NCI-H2171 treated with DMSO at 0.1 percent for 48 hours (cell line): ENCODE measurements at regions not wholly inside any gene's neighbourhood (a gene's known extent, or its start where the extent isn't known, plus 50 kb on each side); places are given as distances from the start of the nearest gene placed in this dataset.
"Not testable (repeated sequence)": the region's sequence is repeated elsewhere in the genome, so short reads cannot be mapped to it uniquely, and the experiment has no call there.

Experiments used
- DNase-seq: peaks from one replicate; lab custom pipeline; 2025; lab: John Stamatoyannopoulos, UW

DNA sequence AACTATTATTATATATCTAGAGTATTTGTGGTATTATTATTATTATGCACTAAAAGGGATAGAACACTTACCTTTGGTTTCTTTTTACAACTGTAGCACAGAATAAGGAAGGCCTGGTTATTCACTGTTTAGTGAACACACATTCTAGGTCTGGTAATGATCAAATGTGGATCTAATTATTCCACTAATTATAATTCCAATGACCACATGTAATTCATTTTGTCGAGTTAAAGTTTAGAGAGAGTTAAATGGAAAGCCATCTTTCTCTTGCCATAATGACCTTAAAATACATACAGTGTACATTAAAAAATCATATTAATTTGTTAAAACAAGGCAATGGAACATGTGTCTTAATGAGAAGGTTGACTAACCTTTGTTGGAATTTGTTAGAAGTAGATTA, 147.8 kb downstream of the SEM1 start:
- DNase-seq, result no peak

DNA sequence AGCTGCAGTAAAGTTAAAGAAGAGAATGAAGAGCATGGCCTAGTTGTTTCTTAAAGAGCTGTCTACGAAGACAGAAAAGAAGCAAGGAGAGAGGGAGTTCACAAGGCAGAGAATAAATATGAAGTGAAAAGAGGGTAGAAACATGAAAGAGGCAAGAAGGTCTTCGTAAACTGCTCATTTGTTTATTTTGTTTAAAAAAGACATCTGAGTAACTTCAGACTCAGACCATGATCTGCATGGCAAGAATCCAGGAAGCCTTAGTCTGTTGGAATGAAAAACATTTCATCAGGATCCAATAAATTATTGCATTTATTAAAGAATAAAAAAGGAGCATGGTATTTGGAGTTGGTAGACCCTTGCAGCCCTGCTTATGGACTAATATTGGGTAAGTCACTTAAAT, 151.1 kb downstream of the SEM1 start:
- no peak for DNase-seq

DNA sequence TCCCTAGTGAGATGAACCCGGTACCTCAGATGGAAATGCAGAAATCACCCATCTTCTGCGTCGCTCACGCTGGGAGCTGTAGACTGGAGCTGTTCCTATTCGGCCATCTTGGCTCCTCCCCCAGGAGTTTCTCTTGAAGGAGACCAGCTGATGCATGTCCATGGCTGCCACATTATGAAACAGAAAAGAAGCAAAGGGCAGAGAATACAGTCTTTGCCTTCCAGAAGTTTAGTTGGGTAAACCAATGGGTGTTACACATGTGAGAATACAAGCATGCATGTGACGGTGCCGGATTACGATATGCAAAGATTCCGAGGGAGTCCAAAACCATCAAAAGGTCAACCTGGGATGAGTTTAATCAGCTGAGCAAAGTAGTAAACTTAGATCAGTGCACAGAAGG, 151.6 kb downstream of the SEM1 start:
- DNase-seq, result no peak

DNA sequence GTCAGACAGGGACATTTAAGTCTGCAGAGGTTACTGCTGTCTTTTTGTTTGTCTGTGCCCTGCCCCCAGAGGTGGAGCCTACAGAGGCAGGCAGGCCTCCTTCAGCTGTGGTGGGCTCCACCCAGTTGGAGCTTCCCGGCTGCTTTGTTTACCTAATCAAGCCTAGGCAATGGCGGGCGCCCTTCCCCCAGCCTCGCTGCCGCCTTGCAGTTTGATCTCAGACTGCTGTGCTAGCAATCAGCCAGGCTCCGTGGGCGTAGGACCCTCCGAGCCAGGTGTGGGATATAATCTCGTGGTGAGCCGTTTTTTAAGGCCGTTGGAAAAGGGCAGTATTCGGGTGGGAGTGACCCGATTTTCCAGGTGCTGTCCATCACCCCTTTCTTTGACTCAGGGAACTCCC, 152.0 kb downstream of the SEM1 start:
- DNase-seq, result not testable (repeated sequence)

DNA sequence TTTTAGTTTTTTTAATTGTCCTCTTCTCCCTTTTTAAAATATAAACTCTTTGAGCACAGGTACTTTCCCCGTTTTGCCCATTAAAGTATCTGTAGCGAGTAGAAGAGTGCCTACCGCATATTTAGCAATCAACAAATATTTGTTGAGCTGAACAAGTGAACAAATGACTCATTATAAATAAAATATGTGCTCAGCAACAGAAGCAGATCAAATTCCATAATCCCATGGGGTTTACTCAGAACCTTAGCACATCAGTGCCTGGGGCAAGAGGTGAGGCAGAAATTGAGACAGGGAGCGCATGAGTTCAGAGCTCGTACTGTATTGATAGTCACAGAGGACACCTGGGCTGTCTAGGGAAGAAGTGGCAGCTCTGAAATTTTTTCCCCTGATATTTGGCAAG, 161.0 kb downstream of the SEM1 start:
- peak; percentile 85 for DNase-seq

DNA sequence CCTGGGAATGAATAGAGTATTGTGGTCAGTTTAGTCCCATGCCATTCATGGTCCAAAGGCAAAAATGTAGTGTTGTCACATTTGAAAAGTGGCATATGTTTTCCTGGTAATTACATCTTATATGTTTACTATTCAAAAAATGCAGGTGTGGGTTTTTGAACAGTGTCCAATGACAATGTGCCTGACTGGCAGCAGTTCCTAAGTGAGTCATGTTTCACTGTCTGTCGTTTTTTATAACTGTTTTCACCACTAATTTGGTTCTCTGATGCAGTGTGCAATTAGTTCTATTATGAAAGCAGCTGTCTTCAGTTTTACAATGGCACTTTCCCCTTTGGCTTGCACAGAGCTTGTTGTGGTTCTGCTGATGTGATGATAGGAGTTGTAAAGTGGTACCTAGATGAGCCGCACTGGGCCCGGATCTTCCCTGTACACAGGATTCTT, 162.3 kb downstream of the SEM1 start:
- DNase-seq, result peak; percentile 88

DNA sequence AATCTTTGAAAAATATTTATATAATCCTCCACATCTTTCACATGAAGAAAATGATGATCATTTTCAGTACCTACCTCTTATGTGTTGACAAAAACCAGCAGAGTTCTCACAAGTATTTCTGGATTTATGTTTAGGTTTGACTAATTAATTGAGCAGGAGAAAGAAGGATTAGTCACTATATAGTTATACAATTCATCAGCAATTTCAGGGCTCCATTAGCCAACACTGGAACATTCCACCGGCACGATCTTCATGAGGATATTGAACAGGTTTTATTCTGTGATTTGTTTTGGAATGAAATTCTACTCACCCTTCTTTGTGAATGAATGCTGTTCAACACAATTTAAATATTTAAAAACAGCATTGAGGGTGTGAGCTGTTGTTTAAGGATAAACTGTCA, 163.2 kb downstream of the SEM1 start:
- no peak for DNase-seq

DNA sequence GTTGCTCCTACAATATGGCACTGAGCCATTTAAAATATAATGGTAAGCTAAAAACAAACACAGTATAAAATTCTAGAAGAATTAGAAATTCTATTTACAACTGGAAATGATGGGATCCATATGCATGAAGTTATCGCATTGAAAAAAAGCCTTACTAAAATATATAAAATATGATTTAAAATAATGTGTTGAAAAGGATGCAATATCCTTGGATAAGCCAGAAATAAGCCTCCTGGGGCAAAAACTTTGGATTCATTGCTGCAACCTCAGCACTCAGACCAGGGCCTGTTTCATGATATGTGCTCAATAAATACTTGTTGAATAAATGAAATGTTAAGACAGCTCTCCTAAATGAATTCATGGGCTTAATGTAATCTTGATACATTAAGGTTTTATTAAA, 170.2 kb downstream of the SEM1 start:
- no peak for DNase-seq

DNA sequence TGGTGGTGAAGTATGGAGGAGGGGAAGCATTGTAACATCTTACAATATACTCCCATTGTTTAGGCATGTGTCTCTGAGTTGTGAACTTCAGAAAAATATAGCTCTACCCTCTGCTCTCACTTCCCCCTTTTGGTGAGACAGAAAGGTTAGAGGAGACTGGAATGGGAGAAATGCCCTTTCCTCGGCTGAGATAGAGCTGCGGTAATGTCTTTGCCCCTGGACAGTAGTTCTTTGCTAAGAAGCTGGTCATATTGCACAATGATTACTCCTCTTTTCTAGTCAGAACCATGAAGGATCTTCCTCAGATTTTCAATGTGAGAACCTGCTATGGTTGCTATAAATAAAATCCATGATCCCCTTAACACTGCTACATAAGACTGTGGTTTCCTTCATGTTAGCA, 171.0 kb downstream of the SEM1 start:
- no peak for DNase-seq

DNA sequence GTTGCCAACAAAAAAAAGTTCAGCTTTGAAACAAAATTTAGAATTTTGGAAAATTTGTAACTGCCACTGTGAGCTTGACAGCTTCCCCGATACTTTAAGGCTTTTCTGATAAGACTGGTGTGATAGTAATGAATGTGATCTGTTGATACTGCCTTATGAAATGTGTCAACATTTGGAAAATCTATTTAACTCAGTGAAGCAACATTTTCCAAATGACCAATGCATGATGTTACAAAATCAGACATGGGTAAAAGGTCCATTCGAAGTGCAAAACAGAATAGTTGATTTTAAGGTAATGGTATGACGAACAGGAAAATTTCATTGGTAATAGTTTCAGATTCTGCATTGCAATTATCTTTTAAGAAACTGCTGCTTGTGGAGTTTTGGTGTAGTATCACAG, 175.4 kb downstream of the SEM1 start:
- no peak for DNase-seq

DNA sequence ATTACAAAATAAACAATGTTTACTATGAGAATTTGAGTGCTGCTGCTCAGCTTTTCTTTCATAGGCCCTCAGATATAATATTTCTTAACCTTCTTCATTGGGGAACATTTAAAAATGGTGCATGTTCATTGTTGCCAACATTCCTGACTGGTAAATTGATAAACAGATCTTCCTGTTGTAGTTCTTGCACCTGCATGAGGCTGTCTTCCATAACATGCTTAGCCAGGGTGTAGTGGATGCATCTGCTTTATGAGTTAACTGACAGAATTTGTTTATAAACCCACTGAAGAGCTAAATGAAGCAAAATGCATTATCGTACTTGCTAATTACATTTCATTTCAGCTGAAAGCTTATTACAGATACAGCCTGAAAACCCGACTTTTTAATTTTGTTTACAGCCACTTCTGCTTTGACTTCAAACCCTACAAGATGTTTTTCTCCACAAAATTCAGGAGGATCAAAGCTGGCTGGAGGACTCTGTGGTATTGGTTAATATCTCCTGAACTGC, 177.2 kb downstream of the SEM1 start:
- DNase-seq, result no peak

DNA sequence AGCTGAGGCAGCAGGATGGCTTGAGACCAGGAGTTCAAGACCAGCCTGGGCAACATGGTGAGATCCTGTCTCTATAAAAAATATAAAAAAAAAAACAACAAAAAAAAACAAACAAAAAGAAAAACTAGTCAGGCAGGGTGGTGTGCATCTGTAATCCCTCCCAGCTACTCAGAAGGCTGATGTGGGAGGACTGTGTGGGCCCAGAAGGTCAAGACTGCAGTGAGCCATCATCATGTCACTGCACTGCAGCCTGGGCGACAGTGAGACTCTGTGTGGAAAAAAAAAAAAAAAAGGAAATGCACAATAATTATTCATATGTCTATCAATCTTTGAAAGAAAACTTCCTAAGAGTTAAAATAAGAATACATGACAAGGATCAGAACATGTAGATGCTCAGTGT, 178.3 kb downstream of the SEM1 start:
- DNase-seq, result no peak

DNA sequence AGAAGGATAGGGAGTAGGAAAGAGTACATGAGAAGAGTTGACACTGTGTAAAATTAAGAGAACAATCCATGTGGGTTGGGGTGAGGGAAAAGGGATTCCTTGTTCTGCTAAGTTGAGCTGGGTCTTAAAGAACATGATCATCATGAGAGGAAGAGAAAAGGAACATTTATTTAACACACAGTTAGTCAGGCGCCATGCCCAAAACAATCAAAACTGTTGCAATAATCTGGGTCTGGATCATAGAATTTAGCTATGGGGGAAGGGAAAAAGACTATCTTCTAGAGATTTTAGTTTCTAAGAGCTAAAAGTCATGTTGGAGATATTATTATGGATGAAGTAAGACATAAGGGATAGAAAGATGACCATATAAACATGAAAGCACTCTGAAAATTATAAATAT, 178.9 kb downstream of the SEM1 start:
- DNase-seq, result no peak

DNA sequence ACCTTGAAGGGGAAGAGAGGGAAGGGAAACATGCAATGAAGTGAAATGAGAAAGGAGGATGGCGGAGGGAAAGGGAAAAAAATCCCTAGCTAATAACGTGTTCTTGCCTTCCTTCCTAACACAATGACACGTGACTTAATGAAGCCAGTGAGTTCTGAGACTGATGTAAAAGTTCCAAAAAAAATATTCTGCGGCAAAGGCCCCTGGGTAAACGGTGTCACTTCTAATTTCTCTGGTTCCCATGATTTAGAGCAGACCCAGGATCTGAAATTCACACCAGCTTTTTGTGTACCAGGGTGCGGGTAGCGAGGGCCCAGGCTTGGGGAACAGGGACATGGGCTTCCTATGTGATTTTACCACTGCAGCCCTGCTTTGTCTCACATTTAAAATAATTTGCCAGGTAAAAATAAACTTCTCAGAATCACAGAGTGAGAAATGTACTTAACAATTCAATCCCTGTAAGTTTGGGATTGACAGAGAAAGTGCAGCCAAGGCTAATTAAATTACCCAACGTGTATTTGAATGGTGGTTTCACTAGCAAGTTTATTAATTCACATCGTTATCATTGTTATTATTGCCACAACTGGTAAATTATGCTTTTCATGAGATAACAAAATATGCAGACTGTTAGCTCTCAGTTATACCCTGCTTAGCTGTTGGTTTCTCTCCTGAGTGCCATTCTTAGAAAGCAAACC, 182.4 kb downstream of the SEM1 start:
- no peak for DNase-seq

DNA sequence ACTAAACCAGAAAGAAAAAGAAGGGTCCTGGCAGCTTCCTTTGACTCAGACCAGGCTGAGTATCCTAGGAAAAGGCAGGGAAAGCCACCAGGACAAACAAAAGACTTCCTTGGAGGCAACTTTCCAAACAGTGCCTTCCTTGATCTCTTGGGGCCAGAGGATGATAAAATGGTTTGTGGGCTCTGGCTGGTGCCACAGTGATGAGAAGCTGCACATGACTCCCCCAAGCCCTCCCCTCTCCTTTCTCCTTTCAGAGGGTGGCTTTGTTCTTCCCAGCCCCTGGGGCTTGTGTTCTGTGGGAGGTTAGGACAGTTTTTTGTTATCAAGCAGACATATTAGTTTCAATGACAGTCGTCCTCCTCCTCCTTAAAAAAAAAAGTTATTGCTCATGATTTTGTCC, 183.2 kb downstream of the SEM1 start:
- DNase-seq, result no peak

DNA sequence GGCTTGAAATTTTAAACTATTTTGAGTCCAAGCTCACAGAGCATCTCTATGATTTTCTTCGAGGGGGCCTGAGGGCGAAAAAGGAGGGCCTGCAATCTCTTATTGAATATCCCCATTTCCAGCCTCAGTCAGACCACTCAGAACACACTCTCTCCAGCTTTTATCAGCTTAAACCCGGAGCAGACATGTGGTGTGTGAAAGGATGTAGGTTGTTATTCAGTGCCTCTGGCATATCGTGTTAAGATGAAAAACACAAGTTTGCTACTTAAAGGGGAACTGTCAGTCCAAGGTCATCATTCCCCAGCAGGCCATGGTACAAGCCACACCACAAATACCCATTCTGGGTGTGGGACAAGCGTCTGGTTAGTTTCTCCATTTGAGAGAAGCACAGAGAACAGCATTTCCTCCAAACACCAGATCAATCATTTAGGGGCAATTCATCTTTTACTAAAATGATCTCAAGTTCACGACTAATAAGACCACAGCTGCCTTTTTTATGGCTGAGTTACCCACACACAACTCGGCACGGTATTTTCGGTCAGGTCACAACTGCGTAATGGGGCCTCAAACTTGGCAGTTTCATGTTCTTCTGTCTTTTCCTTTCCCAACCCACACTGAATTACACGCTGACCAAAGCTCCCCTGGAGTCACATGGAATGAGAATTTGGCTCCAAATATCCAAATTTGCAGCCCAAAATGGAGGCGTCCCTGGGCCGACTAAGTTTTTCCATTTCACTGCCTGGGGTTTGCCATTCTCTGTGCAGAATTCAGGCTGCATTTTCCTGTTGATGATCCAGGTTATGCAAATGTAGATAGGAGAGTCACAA, 188.4 kb downstream of the SEM1 start:
- no peak for DNase-seq

DNA sequence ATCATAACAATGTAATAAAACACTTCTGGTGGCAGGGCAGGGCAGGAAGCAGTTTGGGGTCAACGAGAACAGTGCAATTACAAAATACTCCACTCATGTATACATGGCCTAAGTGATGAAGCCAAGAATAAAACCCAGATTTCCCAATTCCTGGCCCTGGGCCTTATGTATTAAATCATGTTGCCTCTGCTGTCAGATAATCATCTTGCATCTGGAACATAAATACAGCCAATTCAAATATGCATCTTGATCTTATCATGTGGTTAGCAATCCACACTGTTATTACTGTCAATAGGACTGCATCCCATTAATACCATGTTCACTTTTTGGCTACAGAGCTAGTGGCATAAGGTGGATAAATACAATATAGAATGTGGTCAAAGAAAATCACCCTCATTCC, 186.5 kb upstream of the SLC25A13 start:
- peak; percentile 48 for DNase-seq

DNA sequence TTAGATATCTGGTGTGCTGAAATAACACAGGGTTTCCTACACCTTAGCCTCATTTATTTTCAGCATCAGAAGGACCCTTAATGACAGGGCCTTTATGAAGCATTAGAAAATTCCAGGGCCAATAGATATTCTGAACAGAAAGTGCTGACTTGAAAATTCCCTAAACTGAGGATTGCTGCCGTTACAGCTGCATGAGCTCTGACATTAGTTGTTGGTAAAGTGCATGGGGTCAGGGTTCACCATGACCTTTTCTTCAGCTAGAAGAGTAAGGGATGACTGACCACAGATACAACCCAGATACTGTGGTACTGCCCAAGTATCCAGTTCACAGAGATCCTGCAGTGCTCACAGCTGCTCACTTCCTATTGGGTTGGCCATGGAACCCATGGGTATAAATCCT, 181.7 kb upstream of the SLC25A13 start:
- DNase-seq, result no peak

DNA sequence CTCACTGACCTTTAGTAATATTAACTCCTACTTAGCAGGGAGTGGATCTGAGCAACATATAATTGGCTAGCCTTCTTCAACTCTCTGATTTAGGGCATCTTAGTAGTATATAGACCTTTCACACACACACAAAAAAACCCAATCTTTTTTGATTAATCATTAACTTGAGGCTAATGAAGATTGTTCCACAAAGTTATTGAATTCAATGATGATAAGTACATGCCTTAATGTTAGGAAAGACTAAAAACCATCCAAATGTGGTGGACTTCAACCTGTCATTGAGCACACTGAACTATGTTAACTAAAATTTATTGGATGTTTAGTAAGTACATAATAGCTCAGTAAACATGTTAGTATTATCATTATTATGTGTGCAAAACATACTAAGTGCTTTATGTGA, 179.4 kb upstream of the SLC25A13 start:
- DNase-seq, result no peak

DNA sequence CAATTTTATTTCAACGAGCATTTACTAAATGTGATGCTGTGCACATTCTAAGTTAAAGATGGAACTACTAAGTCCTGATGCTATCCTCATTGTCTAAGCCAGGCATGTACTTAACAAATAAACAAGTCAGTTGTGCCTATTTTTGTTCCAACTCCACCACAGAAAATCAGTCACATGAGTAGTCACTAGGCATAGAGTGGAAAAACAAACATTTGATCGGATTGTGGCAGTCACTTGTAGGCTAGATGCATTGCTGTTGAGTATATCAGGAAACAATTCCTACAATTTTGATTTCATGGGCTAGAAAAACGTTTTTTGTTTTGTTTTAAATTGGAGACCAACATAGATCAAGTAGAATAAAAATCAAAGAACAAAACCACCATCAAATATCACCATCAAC, 177.6 kb upstream of the SLC25A13 start:
- no peak for DNase-seq

DNA sequence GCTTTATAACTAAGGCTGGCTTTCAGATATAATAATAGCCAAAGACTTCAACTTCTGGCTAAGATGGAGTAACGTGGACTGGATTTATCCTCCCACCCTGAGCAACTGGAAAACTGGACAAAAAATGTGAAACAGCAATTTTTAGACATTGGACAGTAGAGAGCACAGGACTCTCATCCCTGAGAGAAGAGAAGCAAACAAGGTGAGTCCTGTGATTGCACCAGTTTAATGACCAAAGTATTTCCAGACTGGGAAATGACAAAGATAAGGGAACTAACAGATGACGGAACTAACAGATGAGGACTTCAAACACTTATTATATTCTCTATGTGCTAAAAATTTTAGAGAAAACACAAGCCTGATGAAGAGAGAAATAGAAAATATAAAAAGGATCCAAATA, 175.7 kb upstream of the SLC25A13 start:
- no peak for DNase-seq

DNA sequence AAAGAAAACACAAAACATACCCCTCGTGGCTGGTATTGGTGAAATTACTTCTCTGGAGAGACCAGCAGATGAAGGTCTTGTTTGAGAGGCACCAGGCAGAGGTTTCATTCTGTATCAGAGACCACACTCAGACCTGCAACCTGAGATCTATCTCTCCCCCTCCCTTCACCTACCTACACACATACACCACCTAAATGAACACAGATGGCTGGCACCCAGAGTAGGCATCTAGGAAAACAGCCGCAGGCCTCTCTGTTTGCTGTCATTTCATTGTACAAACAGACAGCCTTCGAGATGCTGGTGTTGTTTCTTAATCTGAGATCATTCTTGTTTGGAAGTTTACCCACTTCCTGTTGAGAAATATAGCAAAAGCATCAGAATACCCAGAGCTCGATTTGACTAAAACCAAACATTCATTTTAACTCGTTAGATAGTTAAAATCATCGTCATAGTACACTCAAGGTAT, 173.9 kb upstream of the SLC25A13 start:
- DNase-seq, result peak; percentile 95

DNA sequence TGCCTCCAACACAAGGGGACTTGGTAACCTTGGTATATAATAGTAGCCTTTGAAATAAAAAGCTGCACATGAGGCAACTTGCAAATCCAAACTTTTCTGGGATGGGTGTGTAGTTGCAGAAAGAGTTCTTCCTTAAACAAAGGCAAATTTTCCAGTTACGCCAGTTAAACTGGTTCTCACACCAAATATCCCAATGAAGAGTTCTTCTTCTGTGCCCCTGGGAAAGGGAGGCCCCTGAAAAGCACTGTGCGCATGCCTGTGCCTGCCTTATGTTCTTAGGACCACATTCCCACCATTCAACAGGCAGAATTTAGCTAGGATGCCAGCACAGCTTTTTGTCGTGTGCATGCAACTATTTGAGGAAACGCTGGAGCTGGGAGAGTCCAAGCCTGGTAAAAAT, 164.8 kb upstream of the SLC25A13 start:
- no peak for DNase-seq
